ENCODE measurements at regions not wholly inside any gene's neighbourhood (a gene's known extent, or its start where the extent isn't known, plus 50 kb on each side); places are given as distances from the start of the nearest gene placed in this dataset.

- no peak for TF ChIP-seq TAF1 (IDR thresholded peaks at IDR 0.05; ENCODE audit: borderline replicate concordance, insufficient read depth, low read length)
- TF ChIP-seq SIN3A (IDR thresholded peaks at IDR 0.05; ENCODE audit: borderline replicate concordance, insufficient read depth, low read length) = no peak
- no peak for TF ChIP-seq POLR2AphosphoS5 (IDR thresholded peaks at IDR 0.05; ENCODE audit: low read depth, low read length)
- TF ChIP-seq FOXP2 (optimal IDR thresholded peaks at IDR 0.05; ENCODE audit: borderline replicate concordance, extremely low read depth, extremely low read length, insufficient read depth) = no peak
- TF ChIP-seq, protein P1, sequence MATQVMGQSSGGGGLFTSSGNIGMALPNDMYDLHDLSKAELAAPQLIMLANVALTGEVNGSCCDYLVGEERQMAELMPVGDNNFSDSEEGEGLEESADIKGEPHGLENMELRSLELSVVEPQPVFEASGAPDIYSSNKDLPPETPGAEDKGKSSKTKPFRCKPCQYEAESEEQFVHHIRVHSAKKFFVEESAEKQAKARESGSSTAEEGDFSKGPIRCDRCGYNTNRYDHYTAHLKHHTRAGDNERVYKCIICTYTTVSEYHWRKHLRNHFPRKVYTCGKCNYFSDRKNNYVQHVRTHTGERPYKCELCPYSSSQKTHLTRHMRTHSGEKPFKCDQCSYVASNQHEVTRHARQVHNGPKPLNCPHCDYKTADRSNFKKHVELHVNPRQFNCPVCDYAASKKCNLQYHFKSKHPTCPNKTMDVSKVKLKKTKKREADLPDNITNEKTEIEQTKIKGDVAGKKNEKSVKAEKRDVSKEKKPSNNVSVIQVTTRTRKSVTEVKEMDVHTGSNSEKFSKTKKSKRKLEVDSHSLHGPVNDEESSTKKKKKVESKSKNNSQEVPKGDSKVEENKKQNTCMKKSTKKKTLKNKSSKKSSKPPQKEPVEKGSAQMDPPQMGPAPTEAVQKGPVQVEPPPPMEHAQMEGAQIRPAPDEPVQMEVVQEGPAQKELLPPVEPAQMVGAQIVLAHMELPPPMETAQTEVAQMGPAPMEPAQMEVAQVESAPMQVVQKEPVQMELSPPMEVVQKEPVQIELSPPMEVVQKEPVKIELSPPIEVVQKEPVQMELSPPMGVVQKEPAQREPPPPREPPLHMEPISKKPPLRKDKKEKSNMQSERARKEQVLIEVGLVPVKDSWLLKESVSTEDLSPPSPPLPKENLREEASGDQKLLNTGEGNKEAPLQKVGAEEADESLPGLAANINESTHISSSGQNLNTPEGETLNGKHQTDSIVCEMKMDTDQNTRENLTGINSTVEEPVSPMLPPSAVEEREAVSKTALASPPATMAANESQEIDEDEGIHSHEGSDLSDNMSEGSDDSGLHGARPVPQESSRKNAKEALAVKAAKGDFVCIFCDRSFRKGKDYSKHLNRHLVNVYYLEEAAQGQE (IDR thresholded peaks at IDR 0.05; ENCODE audit: insufficient read depth in 1 of 2, low read depth in 2 of 2, low read length in 2 of 2) = no peak
These were observed 125.2 kb upstream of the PIK3C3 start for GRCh38 chr18:41829647-41830516.

- TF ChIP-seq FOXP2 (optimal IDR thresholded peaks at IDR 0.05; ENCODE audit: borderline replicate concordance, extremely low read depth, extremely low read length, insufficient read depth) = no peak
- TF ChIP-seq, protein P1 (IDR thresholded peaks at IDR 0.05; ENCODE audit: insufficient read depth in 1 of 2, low read depth in 2 of 2, low read length in 2 of 2) = no peak
These were observed 126.9 kb upstream of the PIK3C3 start for GRCh38 chr18:41828137-41828536.

- TF ChIP-seq, protein P1 (IDR thresholded peaks at IDR 0.05; ENCODE audit: insufficient read depth in 1 of 2, low read depth in 2 of 2, low read length in 2 of 2) = no peak
- TF ChIP-seq FOXP2 (optimal IDR thresholded peaks at IDR 0.05; ENCODE audit: borderline replicate concordance, extremely low read depth, extremely low read length, insufficient read depth) = no peak
- TF ChIP-seq TAF1 (IDR thresholded peaks at IDR 0.05; ENCODE audit: borderline replicate concordance, insufficient read depth, low read length) = no peak
- no peak for TF ChIP-seq SIN3A (IDR thresholded peaks at IDR 0.05; ENCODE audit: borderline replicate concordance, insufficient read depth, low read length)
- no peak for TF ChIP-seq POLR2AphosphoS5 (IDR thresholded peaks at IDR 0.05; ENCODE audit: low read depth, low read length)
These were observed 134.2 kb upstream of the PIK3C3 start for GRCh38 chr18:41820784-41821183.

GRCh38 chr18:41818381-41819355 is 136.4 kb upstream of the PIK3C3 start:
- TF ChIP-seq SIN3A (IDR thresholded peaks at IDR 0.05; ENCODE audit: borderline replicate concordance, insufficient read depth, low read length) = no peak
- TF ChIP-seq TAF1 (IDR thresholded peaks at IDR 0.05; ENCODE audit: borderline replicate concordance, insufficient read depth, low read length) = no peak
- TF ChIP-seq POLR2AphosphoS5 (IDR thresholded peaks at IDR 0.05; ENCODE audit: low read depth, low read length) = no peak
- TF ChIP-seq, protein P1 (IDR thresholded peaks at IDR 0.05; ENCODE audit: insufficient read depth in 1 of 2, low read depth in 2 of 2, low read length in 2 of 2) = no peak
- no peak for TF ChIP-seq FOXP2 (optimal IDR thresholded peaks at IDR 0.05; ENCODE audit: borderline replicate concordance, extremely low read depth, extremely low read length, insufficient read depth)

Measured in PFSK-1 (cell line).